ENCODE measurements at regions not wholly inside any gene's neighbourhood (a gene's known extent, or its start where the extent isn't known, plus 50 kb on each side); places are given as distances from the start of the nearest gene placed in this dataset.

DNA sequence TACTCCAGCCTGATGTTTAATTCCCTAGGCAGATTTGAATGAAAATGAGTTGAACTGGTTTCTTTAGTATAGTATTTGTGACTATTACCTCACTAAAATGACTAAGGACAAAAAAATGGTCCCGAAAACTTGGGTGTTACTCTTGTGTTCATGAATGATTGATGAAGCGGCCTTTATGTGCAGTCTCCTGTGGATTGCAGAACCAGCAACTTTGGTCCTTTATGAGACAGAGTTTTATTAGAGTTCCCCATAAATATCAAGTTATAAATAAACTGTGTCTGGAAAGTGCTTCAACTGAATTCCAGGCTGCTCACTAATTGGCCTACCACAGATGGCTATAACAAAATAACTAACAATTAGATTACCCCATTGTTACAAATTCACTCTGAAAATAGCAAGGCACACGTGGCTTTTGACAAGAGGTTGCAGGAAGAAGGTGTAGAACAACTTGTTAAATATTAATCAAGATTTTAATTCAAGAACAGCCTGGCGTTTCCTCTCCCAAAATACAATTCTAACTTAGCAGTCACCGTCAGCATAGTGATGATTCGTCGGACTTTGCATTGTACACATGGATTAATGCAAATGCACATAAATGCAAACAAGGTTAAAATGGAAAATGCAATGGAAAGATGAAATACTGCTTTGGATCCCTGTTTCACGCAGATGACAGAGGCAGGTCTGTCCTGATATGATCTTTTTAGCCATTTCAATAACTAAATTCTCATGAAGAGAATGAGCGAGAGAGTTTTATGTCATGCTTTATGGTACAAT, 567.3 kb upstream of the ZNF717 start:
- Histone ChIP-seq H3K27ac (no peak overlapping the region), H3K36me3 (replicated peaks) (no peaks in the 10 kb centered on the region), H3K4me3 (ENCODE audit: low read depth, low read length) (no peak overlapping the region), H3K27me3 (replicated peaks) (no peaks in the 10 kb centered on the region)
- TF ChIP-seq, protein P1, sequence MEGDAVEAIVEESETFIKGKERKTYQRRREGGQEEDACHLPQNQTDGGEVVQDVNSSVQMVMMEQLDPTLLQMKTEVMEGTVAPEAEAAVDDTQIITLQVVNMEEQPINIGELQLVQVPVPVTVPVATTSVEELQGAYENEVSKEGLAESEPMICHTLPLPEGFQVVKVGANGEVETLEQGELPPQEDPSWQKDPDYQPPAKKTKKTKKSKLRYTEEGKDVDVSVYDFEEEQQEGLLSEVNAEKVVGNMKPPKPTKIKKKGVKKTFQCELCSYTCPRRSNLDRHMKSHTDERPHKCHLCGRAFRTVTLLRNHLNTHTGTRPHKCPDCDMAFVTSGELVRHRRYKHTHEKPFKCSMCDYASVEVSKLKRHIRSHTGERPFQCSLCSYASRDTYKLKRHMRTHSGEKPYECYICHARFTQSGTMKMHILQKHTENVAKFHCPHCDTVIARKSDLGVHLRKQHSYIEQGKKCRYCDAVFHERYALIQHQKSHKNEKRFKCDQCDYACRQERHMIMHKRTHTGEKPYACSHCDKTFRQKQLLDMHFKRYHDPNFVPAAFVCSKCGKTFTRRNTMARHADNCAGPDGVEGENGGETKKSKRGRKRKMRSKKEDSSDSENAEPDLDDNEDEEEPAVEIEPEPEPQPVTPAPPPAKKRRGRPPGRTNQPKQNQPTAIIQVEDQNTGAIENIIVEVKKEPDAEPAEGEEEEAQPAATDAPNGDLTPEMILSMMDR (IDR thresholded peaks at IDR 0.05; ENCODE audit: low read depth, low read length, missing control alignments) = no peak
- in situ Hi-C loops (cut with HindIII; ENCODE audit: low pct_ligation_motif_present, low sequenced_read_pairs) = no loop called here
- no peak for DNase-seq

DNA sequence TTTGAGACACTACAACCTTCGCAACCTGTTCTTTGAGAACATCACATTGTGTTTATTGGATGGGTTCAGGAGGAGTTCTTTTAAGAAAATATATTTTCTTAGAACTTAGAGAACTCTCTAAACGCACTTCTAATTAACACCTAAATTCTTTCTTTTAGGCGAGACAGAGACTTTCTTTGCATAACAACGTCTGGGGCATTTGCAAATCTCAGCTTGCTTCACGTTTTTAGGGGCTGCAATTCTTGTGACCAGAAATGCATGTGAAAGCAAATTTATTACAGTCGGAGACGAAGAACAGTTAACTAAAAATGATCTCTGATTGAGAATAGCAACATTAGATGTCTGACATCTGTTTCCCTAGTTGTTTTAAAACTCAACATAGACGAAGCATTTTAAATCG, 568.3 kb upstream of the ZNF717 start:
- no peak for DNase-seq
- Histone ChIP-seq H3K4me3 (ENCODE audit: low read depth, low read length) (no peak overlapping the region), H3K27ac (no peak overlapping the region), H3K36me3 (replicated peaks) (no peaks in the 10 kb centered on the region), H3K27me3 (replicated peaks) (no peaks in the 10 kb centered on the region)
- in situ Hi-C loops (cut with HindIII; ENCODE audit: low pct_ligation_motif_present, low sequenced_read_pairs) = no loop called here
- TF ChIP-seq, protein P1 (IDR thresholded peaks at IDR 0.05; ENCODE audit: low read depth, low read length, missing control alignments) = no peak

DNA sequence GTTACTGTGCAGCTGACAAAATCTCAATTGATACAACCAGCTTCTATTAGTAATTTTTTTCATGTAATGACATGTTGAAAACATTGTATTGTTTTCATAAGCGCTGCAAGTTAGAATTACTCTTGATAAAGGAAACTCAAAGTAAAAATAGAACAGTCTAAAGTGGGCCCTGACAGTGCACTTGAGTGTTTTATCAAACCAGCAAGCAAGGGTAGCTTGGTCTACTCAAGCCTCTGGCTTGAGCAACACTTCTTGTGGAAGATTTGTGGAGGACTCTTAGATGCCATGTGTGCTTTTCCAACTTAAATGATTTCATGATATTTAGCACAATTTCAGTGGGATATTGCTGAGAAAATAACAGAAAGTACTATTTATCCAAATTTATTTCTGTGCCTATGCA, 575.7 kb upstream of the ZNF717 start:
- Histone ChIP-seq H3K27me3 (replicated peaks) (no peaks in the 10 kb centered on the region), H3K4me3 (ENCODE audit: low read depth, low read length) (no peak overlapping the region), H3K27ac (no peak overlapping the region), H3K36me3 (replicated peaks) (no peaks in the 10 kb centered on the region)
- in situ Hi-C loops (cut with HindIII; ENCODE audit: low pct_ligation_motif_present, low sequenced_read_pairs) = no loop called here
- no peak for DNase-seq
- TF ChIP-seq, protein P1 (IDR thresholded peaks at IDR 0.05; ENCODE audit: low read depth, low read length, missing control alignments) = no peak

DNA sequence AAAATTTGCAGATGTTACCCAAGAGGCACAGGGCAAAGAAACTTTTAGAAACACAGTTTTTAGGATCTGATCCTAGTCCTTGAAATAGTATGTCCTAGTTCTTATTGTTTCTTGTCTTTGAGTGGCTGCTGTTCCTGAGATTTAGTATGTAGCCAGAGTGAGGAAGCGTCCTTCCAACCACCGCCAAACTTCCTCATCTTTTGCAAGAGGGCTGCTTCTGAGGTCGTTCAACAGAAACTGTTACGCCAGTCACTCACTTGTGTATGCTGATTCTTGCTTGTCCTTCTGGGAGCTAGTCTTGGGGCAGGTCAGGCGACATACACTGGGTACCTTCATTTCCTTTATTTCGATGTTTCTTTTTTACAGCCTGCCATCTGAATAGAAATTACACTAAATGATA, 577.3 kb upstream of the ZNF717 start:
- TF ChIP-seq, protein P1 (IDR thresholded peaks at IDR 0.05; ENCODE audit: low read depth, low read length, missing control alignments) = no peak
- H3K27ac ChIP-seq = no peak overlapping the region
- H3K4me3 ChIP-seq (ENCODE audit: low read depth, low read length) = no peak overlapping the region
- in situ Hi-C loops (cut with HindIII; ENCODE audit: low pct_ligation_motif_present, low sequenced_read_pairs) = no loop called here
- H3K27me3 ChIP-seq (replicated peaks) = no peaks in the 10 kb centered on the region
- no peaks in the 10 kb centered on the region for H3K36me3 ChIP-seq (replicated peaks)
- no peak for DNase-seq

DNA sequence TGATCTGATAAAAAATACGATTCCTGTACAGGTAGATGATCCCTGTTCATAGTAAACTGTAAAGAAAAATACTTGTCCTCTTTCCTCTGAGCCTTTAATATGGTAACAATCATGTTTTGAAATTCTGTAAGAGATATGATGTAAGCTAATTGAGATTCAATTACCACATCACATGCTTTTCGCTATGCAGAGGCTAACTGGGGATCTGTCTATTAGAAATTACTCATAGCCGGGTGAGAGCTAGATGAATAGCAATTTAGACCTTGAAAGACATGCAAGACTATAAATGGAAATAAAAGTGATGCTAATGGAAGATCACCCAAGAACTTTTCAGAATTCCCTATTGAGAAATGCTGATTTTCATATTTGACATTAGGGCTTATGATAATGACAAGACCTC, 579.9 kb upstream of the ZNF717 start:
- H3K27ac ChIP-seq = no peak overlapping the region
- H3K36me3 ChIP-seq (replicated peaks) = no peaks in the 10 kb centered on the region
- in situ Hi-C loops (cut with HindIII; ENCODE audit: low pct_ligation_motif_present, low sequenced_read_pairs) = no loop called here
- H3K27me3 ChIP-seq (replicated peaks) = no peaks in the 10 kb centered on the region
- TF ChIP-seq, protein P1 (IDR thresholded peaks at IDR 0.05; ENCODE audit: low read depth, low read length, missing control alignments) = no peak
- DNase-seq = no peak
- no peak overlapping the region for H3K4me3 ChIP-seq (ENCODE audit: low read depth, low read length)

DNA sequence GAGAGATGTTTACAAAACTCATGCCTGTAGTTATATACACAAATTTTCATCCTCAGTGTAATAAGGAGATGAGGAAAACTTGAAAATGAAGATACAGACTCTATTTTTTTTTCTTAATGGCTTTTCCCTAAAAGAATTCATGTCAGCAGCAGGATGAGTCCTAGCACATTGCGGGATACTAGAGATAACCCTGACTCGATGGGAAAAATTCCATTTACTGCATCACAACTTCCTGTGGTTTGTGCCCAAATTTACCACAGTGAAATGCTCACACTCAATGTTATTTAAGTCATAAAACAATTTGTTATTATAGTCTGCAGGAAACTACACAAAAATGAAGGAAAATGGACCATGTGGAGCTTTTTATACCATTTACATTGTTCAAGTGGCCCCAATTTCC, 581.9 kb upstream of the ZNF717 start:
- in situ Hi-C loops (cut with HindIII; ENCODE audit: low pct_ligation_motif_present, low sequenced_read_pairs) = no loop called here
- H3K4me3 ChIP-seq (ENCODE audit: low read depth, low read length) = no peak overlapping the region
- peak overlapping the region; percentile 27 for H3K27ac ChIP-seq
- H3K27me3 ChIP-seq (replicated peaks) = no peaks in the 10 kb centered on the region
- no peaks in the 10 kb centered on the region for H3K36me3 ChIP-seq (replicated peaks)
- peak; percentile 86 for DNase-seq
- TF ChIP-seq, protein P1 (IDR thresholded peaks at IDR 0.05; ENCODE audit: low read depth, low read length, missing control alignments) = no peak

Measured in brain microvascular endothelial cell (primary cell).